Psoas muscle (tissue), 7 donors: ENCODE measurements at regions not wholly inside any gene's neighbourhood (a gene's known extent, or its start where the extent isn't known, plus 50 kb on each side); places are given as distances from the start of the nearest gene placed in this dataset.

Source experiments
- ATAC-seq, 4 donors: fragments of 200-7000 bp; cut with Tn5 transposase; one replicate each; pipeline ENCODE4 v1.9.1; 2020; ENCODE audit warnings: moderate library complexity in 3 of 4, mild to moderate bottlenecking in 2 of 4
- DNase-seq, 2 donors: peaks; one replicate each; pipeline ENCODE4 v3.0.0-alpha.2; 2020
- H3K27ac ChIP-seq: fragments of 200-600 bp; one replicate; pipeline ENCODE4 v1.8.0; 2022
- H3K27me3 ChIP-seq, 3 donors: fragments of 200-600 bp in 1 of 3; one replicate each; pipeline versions ENCODE4 v1.6.1 to v1.8.0; 2013 to 2022; ENCODE audit warnings: low read length in 2 of 3, mild to moderate bottlenecking in 2 of 3, moderate library complexity in 1 of 3; ENCODE audit not compliant: insufficient read depth in 3 of 3
- H3K36me3 ChIP-seq, 2 donors: fragments of 200-600 bp in 1 of 2; one replicate each; pipeline versions ENCODE4 v1.6.1 to v1.8.0; 2013 to 2022; ENCODE audit warnings: low read depth in 1 of 2, mild to moderate bottlenecking in 1 of 2, moderate library complexity in 1 of 2; ENCODE audit not compliant: insufficient read depth in 1 of 2
- H3K4me1 ChIP-seq: fragments of 200-600 bp; one replicate; pipeline ENCODE4 v1.8.0; 2022
- H3K4me3 ChIP-seq: fragments of 200-600 bp; one replicate; pipeline ENCODE4 v1.8.0; 2022; ENCODE audit warnings: mild to moderate bottlenecking
- H3K9me3 ChIP-seq: fragments of 200-600 bp; one replicate; pipeline ENCODE4 v1.8.0; 2022
- CTCF ChIP-seq: fragments of 200-600 bp; IDR thresholded peaks from one replicate; pipeline ENCODE4 v1.8.0; 2022; ENCODE audit warnings: antibody characterized with exemption
- WGBS, 3 donors: extraction: QIAGEN DNeasy Blood & Tissue Kit; methylation state at CpG; one replicate each; pipeline versions ENCODE4 v1.1.6 to v1.1.7; 2013; 5-methylcytosine and 5-hydroxymethylcytosine counted together
- intact Hi-C, 2 donors: fragments of 100-400 bp; cut with DNase I; formaldehyde crosslinking; loops; one replicate each; pipeline versions ENCODE4 v1.11.0 to v1.14.2; 2022
- donor health status: healthy with polysubstance abuse.
- donor health status: DM: no; HTN: no; CAD: no; lungs with moderate emphysema.
- donor health status: Bipolar disorder and iron deficiency.
- donor health status: healthy.
- donor health status: DM: yes; HTN: yes; CAD: no.
- donor health status: DM: no; HTN: no; CAD: no.
- donor health status: DM: yes; HTN: yes; CAD: no.

GRCh38 chr1:208923456-208923855, 660.1 kb upstream of the CAMK1G start:
- no peak for ATAC-seq
- no peak overlapping the region for H3K27ac ChIP-seq

GRCh38 chr1:208923946-208924720, 659.4 kb upstream of the CAMK1G start:
- Histone ChIP-seq H3K4me1 (no peaks in the 10 kb centered on the region), H3K4me3 (no peak overlapping the region), H3K36me3 (no peaks in the 10 kb centered on the region), H3K27me3 (no peaks in the 10 kb centered on the region), H3K9me3 (no peaks in the 10 kb centered on the region), H3K27ac (no peak overlapping the region)
- DNase-seq: no peak
- intact Hi-C loops: no loop called here
- 42 to 50% (median 48%) methylated on average over 6 of the region's 6 CpGs for WGBS, 3 donors
- no peak for ATAC-seq
- no peak for TF ChIP-seq CTCF

More at GRCh38 chr1:208923456-208923855, 660.1 kb upstream of the CAMK1G start:
- H3K4me1 ChIP-seq: no peaks in the 10 kb centered on the region
- TF ChIP-seq CTCF: no peak
- no peaks in the 10 kb centered on the region for H3K9me3 ChIP-seq
- DNase-seq: no peak
- WGBS, 3 donors: 61 to 71% (median 63%) methylated on average over 2 of the region's 2 CpGs
- intact Hi-C loops: no loop called here
- no peak overlapping the region for H3K4me3 ChIP-seq
- H3K36me3 ChIP-seq: no peaks in the 10 kb centered on the region
- no peaks in the 10 kb centered on the region for H3K27me3 ChIP-seq

- Histone ChIP-seq H3K27me3 (no peaks in the 10 kb centered on the region), H3K9me3 (no peaks in the 10 kb centered on the region), H3K4me3 (no peak overlapping the region), H3K4me1 (no peaks in the 10 kb centered on the region), H3K27ac (no peak overlapping the region), H3K36me3 (no peaks in the 10 kb centered on the region)
- DNase-seq (no peak), ATAC-seq (no peak)
- WGBS, 3 donors: 11 to 16% (median 14%) methylated on average over 5 of the region's 5 CpGs
- TF ChIP-seq CTCF: no peak
- intact Hi-C loops: no loop called here
Measured at GRCh38 chr1:208924928-208925327, 658.6 kb upstream of the CAMK1G start.

- no peak for ATAC-seq
Measured at GRCh38 chr1:208928349-208929010, 655.0 kb upstream of the CAMK1G start.

More at GRCh38 chr1:208928349-208929010, 655.0 kb upstream of the CAMK1G start:
- H3K27me3 ChIP-seq: no peaks in the 10 kb centered on the region
- DNase-seq: no peak
- TF ChIP-seq CTCF: no peak
- no peaks in the 10 kb centered on the region for H3K36me3 ChIP-seq
- no peak overlapping the region for H3K4me3 ChIP-seq
- no peak overlapping the region for H3K27ac ChIP-seq
- intact Hi-C loops: no loop called here
- 47 to 61% (median 54%) methylated on average over 5 of the region's 5 CpGs for WGBS, 3 donors
- no peaks in the 10 kb centered on the region for H3K4me1 ChIP-seq
- H3K9me3 ChIP-seq: no peaks in the 10 kb centered on the region
